ENCODE measurements at regions not wholly inside any gene's neighbourhood (a gene's known extent, or its start where the extent isn't known, plus 50 kb on each side); places are given as distances from the start of the nearest gene placed in this dataset.

DNA sequence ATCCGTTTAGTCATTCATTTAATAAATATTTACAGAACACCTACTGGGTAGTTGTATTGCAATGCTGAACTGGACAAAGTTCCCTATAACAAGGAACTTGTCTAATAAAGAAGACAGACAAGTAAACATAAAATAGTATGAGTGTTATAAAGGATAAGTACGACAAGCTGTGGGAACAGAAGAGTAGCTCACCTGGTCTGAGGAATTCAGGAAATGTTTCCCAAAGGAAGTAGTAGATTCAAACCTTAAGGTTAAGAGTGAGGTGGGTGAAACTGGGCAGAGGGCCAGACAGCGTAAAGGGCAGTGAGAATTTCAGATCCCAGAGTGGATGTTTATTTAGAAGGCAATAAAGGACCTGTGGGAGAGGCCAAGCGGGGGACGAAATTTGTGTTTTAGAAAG is 72.3 kb upstream of the CD2AP start:
- no peak overlapping the region for H3K4me3 ChIP-seq (ENCODE audit: low read depth in 1 of 3, low read length in 3 of 3)
- no peaks in the 10 kb centered on the region for H3K9me3 ChIP-seq (ENCODE audit: control insufficient read depth in 4 of 4, low read length in 3 of 4)
- no peaks in the 10 kb centered on the region for H3K27me3 ChIP-seq (ENCODE audit: control insufficient read depth in 4 of 4, insufficient read depth in 4 of 4, low read length in 3 of 4)
- TF ChIP-seq RXRA (IDR thresholded peaks at IDR 0.05) (no peak), SP1 (IDR thresholded peaks at IDR 0.05) (peak; percentile 34), HNF4A (conservative IDR thresholded peaks at IDR 0.05) (peak; percentile 19 to 30), CTCF (IDR thresholded peaks at IDR 0.05; ENCODE audit: low read depth, low read length, missing input control) (no peak)
- no peak overlapping the region for H3K27ac ChIP-seq (ENCODE audit: low read depth in 1 of 2, low read length in 2 of 2)
- peaks cover 0 to 6% (median under 1%) of the 10 kb centered on the region in 4 donors for H3K4me1 ChIP-seq (ENCODE audit: control insufficient read depth in 4 of 4, insufficient read depth in 4 of 4, low read length in 3 of 4)
- no peak overlapping the region for H3K9ac ChIP-seq (ENCODE audit: low read depth in 1 of 2, low read length in 2 of 2)
- no peaks in the 10 kb centered on the region for H3K36me3 ChIP-seq (ENCODE audit: control insufficient read depth in 4 of 4, insufficient read depth in 3 of 4, low read depth in 1 of 4, low read length in 3 of 4)
- DNase-seq (ENCODE audit: low spot score) = no peak
- 53% methylated on average over 5 of the region's 5 CpGs for WGBS

GRCh38 chr6:47407300-47408281 is 70.0 kb upstream of the CD2AP start:
- H3K27ac ChIP-seq (ENCODE audit: low read depth in 1 of 2, low read length in 2 of 2) = no peak overlapping the region
- TF ChIP-seq EGR1 (IDR thresholded peaks at IDR 0.05; ENCODE audit: low read depth in 2 of 2) = no peak
- TF ChIP-seq GABPA (IDR thresholded peaks at IDR 0.05 in 1 of 2, conservative IDR thresholded peaks at IDR 0.05 in 1 of 2) = no peak
- no peak for TF ChIP-seq JUND (IDR thresholded peaks at IDR 0.05)
- TF ChIP-seq, protein P1, sequence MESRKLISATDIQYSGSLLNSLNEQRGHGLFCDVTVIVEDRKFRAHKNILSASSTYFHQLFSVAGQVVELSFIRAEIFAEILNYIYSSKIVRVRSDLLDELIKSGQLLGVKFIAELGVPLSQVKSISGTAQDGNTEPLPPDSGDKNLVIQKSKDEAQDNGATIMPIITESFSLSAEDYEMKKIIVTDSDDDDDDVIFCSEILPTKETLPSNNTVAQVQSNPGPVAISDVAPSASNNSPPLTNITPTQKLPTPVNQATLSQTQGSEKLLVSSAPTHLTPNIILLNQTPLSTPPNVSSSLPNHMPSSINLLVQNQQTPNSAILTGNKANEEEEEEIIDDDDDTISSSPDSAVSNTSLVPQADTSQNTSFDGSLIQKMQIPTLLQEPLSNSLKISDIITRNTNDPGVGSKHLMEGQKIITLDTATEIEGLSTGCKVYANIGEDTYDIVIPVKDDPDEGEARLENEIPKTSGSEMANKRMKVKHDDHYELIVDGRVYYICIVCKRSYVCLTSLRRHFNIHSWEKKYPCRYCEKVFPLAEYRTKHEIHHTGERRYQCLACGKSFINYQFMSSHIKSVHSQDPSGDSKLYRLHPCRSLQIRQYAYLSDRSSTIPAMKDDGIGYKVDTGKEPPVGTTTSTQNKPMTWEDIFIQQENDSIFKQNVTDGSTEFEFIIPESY (IDR thresholded peaks at IDR 0.05) = no peak
- TF ChIP-seq, protein P2, sequence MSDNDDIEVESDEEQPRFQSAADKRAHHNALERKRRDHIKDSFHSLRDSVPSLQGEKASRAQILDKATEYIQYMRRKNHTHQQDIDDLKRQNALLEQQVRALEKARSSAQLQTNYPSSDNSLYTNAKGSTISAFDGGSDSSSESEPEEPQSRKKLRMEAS (IDR thresholded peaks at IDR 0.05) = no peak
- TF ChIP-seq, protein P3, sequence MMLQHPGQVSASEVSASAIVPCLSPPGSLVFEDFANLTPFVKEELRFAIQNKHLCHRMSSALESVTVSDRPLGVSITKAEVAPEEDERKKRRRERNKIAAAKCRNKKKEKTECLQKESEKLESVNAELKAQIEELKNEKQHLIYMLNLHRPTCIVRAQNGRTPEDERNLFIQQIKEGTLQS (IDR thresholded peaks at IDR 0.05) = no peak
- TF ChIP-seq FOXA1 (IDR thresholded peaks at IDR 0.05) = no peak
- no peak for TF ChIP-seq NR2F2 (IDR thresholded peaks at IDR 0.05)
- TF ChIP-seq HNF4A (conservative IDR thresholded peaks at IDR 0.05) = no peak
- TF ChIP-seq HNF4G (IDR thresholded peaks at IDR 0.05) = no peak
- TF ChIP-seq RXRA (IDR thresholded peaks at IDR 0.05) = no peak
- 98% methylated on average over 1 of the region's 1 CpG for WGBS
- peaks cover 0 to 6% (median under 1%) of the 10 kb centered on the region in 4 donors for H3K4me1 ChIP-seq (ENCODE audit: control insufficient read depth in 4 of 4, insufficient read depth in 4 of 4, low read length in 3 of 4)
- no peak for DNase-seq (ENCODE audit: low spot score)
- no peaks in the 10 kb centered on the region for H3K9me3 ChIP-seq (ENCODE audit: control insufficient read depth in 4 of 4, low read length in 3 of 4)
- no peak overlapping the region for H3K9ac ChIP-seq (ENCODE audit: low read depth in 1 of 2, low read length in 2 of 2)
- no peaks in the 10 kb centered on the region for H3K27me3 ChIP-seq (ENCODE audit: control insufficient read depth in 4 of 4, insufficient read depth in 4 of 4, low read length in 3 of 4)
- H3K36me3 ChIP-seq (ENCODE audit: control insufficient read depth in 4 of 4, insufficient read depth in 3 of 4, low read depth in 1 of 4, low read length in 3 of 4) = no peaks in the 10 kb centered on the region
- no peak overlapping the region for H3K4me3 ChIP-seq (ENCODE audit: low read depth in 1 of 3, low read length in 3 of 3)
